GF-D8 (cell line): ENCODE measurements at regions not wholly inside any gene's neighbourhood (a gene's known extent, or its start where the extent isn't known, plus 50 kb on each side); places are given as distances from the start of the nearest gene placed in this dataset.

Experiments
- DNase-seq: peaks from one replicate; lab custom pipeline; 2025; lab: John Stamatoyannopoulos, UW

DNA sequence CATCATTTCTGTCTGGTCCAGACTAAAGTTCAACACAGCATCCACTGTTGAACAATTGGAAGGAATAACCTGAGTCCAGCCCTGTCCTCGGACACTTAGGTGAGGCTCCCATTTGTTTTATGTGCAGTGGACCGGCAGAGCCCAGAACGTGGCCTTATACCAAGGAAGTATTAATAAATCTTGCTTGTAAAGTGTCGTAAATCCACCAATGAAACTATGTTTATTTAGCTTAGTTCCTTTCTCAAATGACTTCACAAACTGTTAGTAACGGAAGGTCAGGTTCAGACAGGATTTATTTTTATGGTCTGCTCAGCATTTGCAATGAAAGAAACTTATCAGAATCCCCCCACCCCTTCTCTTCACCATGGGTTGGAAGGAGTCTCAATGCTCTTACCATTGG lies 149.5 kb downstream of the PCSK1 start:
- DNase-seq = no peak

DNA sequence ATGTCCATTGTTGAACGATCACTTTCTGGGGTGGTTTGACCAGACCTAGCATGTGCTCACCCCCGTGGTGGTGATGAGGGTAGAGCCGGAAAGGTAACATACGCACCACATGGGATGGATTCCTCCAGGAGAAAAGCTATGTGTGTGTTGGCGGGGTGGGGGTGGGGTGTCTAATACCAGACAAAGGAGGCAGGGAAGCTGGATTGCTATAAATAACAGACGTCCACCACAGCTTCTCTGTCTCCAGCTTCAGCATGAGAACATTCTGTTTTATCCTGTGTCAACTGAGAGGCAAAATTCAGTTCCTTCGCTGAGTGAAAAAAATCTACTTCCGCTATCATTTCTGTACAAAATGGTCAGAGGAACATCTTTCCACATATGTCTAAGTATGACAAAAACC lies 151.0 kb downstream of the PCSK1 start:
- no peak for DNase-seq

DNA sequence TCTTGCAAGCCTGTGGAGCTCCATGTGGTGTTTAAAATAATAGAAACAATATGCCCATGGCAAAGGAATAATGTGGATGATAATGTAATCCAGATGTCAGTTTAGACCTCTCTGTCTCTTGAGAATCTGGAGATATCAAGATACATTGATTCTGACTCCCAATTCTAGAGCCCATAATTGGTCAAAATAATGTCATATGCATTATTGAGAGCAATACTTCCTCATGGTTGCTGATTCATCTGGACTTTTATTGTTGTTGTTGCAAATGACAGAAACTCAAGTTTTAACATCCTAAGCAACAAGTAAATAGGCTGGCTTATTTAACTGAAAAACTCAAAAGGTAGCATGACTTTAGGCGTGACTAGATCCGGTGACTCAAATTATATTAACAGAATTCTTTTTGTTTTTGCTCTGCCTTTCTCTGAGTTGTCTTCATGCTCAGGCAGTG lies 152.1 kb downstream of the PCSK1 start:
- DNase-seq = no peak

DNA sequence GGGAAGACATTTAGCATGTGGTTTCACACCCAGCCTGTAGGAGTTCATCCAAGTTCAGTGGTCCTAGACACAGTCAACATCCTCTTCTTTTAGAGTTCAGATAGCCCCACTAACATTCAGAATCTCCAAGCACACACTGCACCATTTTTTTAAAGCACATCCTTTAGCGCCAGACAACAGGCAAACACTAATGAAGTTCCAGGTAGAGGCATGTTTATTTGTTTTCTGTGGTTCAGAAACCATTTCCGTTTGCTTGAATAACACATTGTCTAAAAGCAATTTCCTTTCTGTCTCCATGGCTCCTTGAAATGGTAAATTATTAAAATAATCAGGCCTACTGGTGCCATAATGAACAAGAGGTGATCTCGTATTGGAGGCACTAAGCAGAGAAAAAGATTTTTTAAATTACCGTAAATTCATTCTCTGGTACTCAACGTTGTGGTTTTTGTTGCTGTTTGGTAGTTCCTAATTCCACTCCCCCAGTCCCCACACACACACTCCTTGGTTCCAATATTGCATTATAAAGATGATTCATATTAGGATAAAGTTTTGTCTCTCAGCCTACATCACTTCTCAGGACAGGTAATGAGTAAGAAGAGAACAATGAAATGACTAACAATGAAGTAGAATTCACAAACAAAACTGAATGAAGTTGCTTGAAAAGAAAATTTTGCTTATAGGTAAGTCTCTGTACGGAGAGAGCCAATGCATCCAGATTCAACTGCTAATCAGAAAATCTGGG lies 153.1 kb downstream of the PCSK1 start:
- no peak for DNase-seq

DNA sequence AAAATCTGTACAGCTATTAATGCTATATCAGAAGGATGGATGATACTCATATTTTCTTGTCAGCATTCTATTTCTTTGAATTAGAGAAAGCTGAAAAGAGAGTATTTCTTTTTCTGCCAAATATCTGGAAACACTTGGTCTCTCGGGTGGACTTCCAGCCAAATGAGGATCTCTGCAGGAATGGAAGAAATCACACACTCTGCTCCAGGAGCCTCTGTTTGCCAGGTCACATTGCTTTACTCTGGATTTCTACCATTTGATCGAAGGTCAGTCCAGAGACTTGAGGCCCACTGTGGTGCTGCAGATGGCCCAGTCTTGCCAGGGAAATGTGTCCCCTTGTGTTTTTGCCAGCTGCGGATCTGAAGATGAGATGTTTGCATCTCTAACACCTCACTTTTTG lies 154.1 kb downstream of the PCSK1 start:
- DNase-seq = no peak

DNA sequence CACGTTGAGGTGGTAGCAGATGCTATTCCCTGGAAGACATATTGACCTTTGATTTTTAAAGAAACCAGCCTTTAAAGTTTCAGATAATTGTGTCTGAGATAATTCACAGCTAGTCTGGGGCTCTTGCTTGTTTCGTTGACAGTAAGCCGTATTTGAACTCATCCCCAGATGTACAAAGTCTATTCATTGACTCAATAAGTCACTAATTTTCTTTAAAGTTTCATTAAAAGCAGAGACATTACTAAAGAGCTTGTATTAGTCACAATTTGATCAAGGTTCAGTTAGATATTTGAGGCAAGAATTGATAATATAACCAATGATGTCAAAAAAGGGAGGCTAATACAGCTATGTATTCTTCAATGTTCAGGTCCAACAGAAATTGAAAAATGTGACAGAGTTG lies 158.0 kb downstream of the PCSK1 start:
- DNase-seq = no peak

DNA sequence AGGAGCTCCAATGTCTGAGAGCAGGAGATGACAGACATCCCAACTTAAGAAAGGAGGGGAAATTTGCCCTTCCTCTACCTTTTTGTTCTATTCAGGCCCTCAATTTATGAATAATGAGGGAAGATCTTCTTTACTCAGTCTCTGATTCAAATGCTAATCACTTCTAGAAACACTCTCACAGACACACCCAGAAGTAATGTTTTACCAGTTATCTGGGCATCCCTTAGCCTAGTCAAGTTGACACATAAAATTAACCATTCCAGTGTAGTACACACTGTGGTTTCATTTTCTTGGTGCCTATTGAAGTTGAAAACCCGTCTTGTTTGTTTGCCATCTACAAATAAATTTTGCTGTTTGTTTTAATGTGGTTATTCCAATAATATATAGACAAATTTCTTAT lies 167.6 kb downstream of the PCSK1 start:
- DNase-seq = no peak

DNA sequence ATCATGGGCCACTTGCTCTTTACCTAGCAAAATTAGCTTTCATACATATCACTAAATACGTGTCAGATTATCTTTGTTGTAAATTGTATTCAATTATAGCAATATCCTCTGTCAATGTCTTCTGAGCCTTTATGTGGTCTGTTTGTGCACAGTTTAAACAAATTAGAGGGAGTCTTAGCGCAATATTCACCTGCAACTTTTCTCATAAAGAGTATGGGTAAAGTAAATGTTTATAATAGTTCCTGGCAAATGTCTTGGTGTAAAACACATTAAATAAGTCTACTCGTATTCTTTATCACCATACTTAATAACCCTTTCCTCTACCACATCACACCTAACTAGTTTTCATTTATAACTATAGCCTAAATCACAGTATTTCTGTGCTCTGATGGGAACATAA lies 169.0 kb downstream of the PCSK1 start:
- DNase-seq = no peak

DNA sequence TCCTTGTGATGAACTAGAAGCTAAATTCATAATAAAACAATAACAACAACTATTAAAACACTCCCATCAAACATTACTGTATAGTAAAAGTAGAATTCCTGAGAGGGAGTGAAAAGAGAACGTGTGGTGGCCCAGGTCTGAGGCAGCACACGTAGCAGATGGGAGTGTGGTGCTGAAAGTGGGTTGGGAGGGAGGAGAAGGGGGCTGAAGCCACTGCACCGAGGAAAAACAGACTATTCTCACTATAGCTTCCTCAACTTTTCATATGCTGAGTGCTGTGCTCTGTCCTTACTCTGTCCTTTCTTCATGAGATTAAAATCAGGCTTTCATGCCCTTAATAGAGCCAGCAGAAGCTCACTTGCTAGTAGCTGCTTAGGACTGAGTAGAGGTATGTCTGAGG lies 170.9 kb downstream of the PCSK1 start:
- no peak for DNase-seq

DNA sequence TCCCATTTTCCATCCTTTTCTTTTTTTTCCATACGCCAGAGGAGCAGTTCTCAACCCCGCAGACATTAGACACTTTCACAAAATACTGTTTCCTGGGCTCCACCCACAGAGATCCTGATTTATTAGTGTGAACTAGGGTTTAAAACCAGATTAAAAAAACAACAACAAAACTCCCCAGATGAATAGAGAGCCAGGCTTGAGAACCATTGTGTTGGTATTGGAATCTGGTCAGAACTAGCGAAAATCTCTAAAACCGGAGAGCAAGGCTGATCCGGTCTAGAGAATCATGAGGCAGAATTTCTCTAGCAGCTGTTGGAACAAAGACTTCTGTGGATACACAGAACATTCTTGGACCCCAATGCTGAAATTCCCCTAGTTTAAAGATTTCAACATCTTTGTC lies 173.0 kb downstream of the PCSK1 start:
- DNase-seq = no peak

DNA sequence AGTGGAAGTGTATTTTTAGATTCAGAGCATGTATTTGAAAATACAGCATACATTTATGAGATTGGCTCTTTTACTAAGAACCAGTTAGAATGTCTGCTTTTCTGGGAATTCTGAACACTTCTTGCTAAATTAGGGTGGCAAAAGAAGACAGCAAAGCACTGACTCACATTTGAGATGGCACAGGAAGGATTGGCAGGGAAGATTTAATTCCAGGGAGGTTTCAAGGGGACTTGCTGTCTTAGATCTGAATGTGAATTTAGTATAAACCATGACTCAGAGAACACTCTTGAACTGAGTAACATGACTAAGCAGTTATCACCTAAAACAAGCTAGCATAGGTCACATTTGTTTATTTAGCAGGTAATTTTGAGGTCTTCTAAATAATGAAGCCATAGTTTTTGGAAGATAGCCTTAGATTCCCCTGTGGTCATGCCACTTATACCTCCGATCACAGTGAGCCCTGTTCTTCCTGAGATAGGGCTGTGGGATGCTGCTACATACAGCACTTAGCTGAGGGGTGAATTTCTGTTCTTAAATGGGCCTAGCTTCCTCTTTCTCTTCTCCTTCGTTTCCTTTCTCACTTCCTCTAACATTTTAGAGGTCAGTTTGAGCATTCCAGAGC lies 173.8 kb downstream of the PCSK1 start:
- no peak for DNase-seq

DNA sequence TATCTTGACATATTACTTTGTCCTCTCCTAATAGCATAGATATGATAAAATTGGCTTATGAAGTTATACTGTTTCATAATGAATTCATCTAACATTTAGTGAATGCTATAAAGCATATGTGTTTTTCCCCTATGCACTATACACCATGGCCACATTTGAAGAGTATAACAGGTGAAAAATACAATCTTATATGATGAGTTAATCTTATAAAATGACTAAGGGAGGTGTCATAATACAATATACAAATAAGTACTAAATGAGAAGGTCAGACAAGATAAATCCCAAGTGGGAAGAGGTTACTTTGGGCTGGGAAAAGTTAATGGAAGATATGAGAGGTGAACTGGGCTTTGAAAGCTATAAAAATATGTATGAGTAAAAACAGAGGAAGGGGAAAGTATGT lies 174.4 kb downstream of the PCSK1 start:
- no peak for DNase-seq

DNA sequence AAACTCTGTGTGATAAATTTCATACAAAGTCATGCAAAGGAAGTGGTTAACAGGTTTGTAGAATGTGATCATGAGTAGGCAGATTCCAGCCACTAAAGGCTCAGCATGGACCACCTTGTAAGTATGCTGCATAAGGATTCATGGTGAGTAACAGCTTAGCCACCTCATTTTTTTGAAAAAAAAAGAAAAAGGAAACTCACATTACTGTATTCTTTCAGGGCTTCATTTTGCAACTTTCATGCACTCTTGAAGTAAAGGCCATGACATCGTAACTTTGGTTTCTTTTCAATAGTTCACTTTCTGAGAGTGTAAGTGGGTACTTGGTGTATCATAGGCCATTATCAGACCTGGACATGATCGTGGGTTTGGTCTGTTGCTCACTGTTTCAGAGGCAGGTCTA lies 175.1 kb downstream of the PCSK1 start:
- DNase-seq = no peak

DNA sequence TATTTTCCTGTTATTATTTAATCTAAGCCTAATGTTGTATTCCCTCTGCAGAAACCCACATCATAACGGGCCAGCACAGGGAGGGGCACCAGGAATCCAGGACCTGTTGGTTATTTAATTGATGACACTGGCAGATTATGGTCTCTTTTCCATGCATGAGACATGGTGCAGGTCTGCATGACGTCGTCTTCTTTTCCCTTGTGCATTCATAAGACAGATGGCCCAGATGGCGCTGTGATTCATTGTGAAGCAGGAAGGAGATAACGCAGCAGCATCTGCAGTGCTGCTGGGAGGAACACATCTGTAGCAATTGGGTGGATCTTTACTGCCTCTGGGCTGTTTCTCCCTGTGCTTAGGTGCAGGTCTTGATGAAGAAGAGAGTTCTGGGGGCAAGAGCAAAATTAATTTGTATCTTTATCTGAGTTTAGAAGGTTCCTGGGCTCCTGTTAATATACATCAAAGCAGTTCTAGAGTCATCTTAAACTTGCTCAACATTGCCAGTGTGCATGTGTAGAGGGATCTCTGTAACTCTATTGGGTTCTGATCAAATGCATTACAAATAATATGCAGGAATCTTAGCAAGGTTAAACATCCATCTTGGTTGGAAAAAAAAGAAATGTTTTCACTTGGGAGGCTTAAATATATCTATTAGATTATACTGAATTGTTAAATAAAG lies 176.1 kb downstream of the PCSK1 start:
- DNase-seq = no peak

DNA sequence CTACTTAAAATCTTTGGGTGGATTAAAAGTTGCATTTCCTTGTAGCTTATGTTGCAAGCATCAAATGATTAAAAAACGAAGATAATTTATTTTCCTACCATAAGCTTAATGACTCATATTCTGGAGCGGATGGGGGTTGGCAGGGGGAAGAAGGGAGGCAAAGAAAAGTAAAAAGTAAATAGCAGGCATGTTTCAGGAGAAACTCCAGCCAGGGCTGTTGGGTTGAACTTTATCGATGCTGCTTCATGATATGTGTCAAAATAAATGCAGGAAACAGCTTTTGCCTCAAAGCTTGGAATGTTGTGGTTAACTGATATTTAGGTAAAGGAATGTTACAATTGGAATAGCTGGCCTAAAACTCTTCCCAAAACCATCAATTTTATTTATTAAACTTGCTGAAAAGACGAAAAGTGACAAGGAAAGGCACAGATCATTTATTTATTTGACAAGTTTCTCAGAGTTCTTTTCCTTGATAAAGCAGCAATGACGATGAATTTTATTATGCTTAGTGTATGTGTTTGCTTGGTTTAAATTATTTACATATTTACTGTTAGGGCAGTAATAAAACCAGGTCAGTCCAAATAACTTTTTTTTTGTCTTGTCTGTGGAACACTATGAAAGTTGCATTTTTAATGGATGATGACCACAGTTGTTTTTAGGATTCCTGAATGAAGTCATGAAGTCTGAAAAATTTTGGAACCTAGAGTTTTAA lies 177.9 kb downstream of the PCSK1 start:
- DNase-seq = no peak

DNA sequence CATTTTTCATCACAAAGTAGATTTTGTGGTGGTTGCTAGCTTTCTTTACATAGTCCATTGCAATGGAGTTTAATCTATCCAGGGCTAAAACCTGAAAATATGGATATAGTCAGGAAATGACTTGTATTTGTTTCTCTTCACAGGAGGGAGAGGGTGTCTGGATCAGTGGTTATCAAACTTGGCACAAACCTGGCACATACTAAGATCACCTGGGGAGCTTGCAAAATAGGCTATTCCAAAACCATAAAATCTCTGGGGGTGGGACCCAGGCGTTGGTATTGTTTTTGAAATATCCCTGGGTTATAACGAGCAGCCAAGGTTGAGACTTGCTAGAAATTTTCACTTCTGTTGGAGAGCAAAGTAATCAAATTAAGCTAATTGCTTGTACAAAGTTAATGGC lies 179.9 kb downstream of the PCSK1 start:
- no peak for DNase-seq

DNA sequence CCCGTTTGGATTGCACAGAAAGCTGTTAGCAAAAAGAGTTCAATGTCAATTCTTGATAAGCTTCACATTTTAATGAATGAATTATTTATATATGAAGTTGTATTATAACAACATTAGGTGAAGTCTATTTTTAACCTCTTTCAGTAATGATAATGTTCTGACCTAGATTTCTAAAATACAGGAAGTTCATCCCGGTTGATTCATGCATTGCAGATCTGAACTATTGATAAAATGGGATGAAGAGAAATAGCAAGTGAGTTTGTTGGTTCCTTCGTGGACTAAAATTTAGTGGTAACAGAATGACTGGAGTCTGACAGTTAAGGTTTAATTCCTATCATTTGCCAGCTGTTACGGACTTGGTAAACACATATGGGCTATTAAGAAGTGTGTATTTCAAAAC lies 180.5 kb downstream of the PCSK1 start:
- DNase-seq = no peak

DNA sequence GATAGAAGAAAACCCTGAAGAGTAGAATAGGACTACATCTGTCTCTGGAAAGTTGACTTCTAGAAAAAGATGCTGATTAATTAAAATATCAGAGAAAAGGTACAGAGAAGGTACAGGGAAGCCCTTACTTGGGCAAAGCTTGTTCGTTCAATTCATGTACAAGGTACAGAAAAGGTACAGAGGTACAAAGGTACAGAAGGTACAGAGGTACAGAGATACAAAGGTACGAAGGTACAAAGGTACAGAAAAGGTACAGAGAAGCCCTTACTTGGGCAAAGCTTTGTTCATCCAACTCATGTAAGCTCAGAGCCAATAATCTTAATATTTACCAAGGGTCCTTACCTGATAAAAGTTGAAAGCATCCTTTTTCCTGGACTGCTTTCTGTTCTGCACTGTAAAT lies 182.3 kb downstream of the PCSK1 start:
- no peak for DNase-seq

DNA sequence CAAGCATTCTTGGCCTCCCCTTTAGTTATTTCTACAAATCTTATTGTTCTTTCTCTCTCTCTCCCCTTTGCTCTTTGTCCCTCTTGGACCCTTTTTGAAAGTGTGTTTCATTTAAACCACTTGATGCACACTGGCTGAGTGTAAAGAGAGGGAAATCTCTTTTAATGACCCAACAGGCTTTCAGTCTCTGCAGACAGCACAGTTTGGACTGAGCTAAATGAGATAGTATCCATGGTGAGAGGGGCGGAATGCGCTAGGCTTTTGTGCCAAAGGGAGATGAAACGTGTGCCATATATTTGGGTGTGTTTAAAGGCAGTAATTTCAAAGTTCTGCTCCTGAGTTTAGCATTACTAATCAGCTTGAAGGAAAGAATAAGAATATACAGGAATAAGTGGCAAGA lies 184.9 kb downstream of the PCSK1 start:
- no peak for DNase-seq

DNA sequence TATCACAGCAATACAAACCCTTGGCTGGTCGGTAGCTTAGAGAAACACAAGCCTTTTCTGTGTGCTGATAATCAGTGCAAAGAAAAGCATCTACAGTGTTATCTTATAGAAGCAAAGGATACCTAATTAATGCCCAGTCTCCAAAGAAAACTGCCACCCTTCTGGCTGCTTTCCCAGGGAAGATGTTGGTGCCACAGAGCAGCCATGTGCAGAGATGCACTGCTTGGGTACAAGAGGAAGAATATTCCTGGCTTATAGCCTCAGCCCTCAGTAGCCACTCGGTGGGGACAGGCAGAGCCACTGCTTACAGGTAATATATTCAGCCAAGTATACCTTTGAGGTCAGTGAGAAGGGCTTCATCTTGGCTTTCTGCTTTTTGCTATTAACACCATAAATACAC lies 185.3 kb downstream of the PCSK1 start:
- DNase-seq = no peak

DNA sequence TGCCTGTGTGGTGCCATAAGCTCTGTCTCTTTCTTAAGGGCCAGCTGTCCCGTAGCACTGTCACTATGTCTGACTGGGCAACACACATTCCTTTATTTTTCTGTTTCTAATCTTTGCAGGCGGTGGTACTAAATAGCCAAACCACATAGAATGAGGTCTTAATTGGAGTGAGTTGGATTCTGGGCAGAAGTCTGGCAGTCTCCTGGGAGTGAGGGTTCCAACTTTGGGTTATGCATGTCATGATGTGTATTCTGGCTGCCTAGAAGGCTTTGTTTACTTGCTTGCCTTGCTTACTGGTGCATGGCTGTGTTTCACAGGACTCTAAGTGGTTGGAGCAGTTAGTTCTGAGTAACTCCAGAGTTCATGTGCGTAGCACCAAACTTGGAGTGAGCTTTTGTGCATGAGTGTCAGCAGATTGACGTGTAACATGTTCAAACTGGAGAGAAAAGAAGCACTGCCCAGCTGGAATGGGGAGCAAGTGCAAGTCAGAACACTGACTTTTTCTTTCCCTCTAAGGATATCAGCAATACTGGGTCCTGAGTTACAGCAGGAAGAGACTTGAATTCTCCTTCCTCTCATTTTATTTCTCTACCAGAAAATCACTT lies 185.8 kb downstream of the PCSK1 start:
- DNase-seq = no peak
